ENCODE measurements at regions not wholly inside any gene's neighbourhood (a gene's known extent, or its start where the extent isn't known, plus 50 kb on each side); places are given as distances from the start of the nearest gene placed in this dataset.

DNA sequence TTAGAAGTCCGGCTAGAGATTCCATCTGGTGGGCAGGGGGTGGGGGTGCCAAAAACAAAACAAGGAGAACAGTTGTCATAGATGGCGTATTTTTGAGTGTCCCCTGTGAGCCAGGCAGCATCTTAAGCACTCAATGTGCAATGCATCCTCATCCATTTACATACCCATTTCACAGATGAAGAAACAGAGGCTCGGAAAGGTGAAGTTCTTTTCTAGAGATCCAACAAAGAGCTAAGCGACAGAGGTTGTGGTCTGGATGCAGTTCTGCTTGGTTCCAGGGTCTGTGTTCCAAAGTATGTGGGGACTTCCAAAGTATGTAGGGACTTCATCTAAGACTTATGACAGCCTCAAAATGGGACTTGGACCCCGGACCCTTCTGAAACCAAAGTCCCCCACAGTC lies 277.8 kb downstream of the MN1 start:
- H3T11ph ChIP-seq (ENCODE audit: low read length), result no peak overlapping the region
- H3K79me2 ChIP-seq (ENCODE audit: insufficient read depth, low read length), result no peaks in the 10 kb centered on the region
- H4K5ac ChIP-seq (ENCODE audit: insufficient read length, low read depth, low read length), result no peak overlapping the region
- no peak for DNase-seq
- H4K8ac ChIP-seq (replicated peaks; ENCODE audit: insufficient read length, low read depth, low read length), result no peak overlapping the region
- Mint-ChIP-seq H3K27ac (no peak overlapping the region; a peak in 1 of 7 replicates), H3K27me3 (ENCODE audit: low read depth) (peaks cover 11% of the 10 kb centered on the region), H3K4me1 (peaks cover 12 to 14% of the 10 kb centered on the region in 2 experiments), H3K4me3 (no peak overlapping the region), H3K9me3 (no peaks in the 10 kb centered on the region), H3K36me3 (ENCODE audit: insufficient read depth in 1 of 3, low read depth in 3 of 3) (no peaks in the 10 kb centered on the region)
- no peak overlapping the region for H3K27ac ChIP-seq (ENCODE audit: insufficient read length, low read depth, low read length)
- H3K4me2 ChIP-seq (ENCODE audit: insufficient read depth, insufficient read length, low read length), result no peak overlapping the region
- H3K9ac ChIP-seq (ENCODE audit: extremely low read depth, insufficient read length, low read length), result no peak overlapping the region
- H3K23me2 ChIP-seq (ENCODE audit: insufficient read length, low read depth, low read length, poor library complexity, severe bottlenecking), result no peaks in the 10 kb centered on the region
- H2AK5ac ChIP-seq (ENCODE audit: insufficient read length, low read length), result no peak overlapping the region
- no peak overlapping the region for H2BK15ac ChIP-seq (ENCODE audit: low read depth, low read length)
- H3K9me3 ChIP-seq (ENCODE audit: control insufficient read depth, low read depth, low read length), result no peaks in the 10 kb centered on the region
- no peak overlapping the region for H3K4ac ChIP-seq (ENCODE audit: low read depth, low read length)
- no peak overlapping the region for H2BK5ac ChIP-seq (ENCODE audit: insufficient read length, low read length)
- TF ChIP-seq, protein P1, sequence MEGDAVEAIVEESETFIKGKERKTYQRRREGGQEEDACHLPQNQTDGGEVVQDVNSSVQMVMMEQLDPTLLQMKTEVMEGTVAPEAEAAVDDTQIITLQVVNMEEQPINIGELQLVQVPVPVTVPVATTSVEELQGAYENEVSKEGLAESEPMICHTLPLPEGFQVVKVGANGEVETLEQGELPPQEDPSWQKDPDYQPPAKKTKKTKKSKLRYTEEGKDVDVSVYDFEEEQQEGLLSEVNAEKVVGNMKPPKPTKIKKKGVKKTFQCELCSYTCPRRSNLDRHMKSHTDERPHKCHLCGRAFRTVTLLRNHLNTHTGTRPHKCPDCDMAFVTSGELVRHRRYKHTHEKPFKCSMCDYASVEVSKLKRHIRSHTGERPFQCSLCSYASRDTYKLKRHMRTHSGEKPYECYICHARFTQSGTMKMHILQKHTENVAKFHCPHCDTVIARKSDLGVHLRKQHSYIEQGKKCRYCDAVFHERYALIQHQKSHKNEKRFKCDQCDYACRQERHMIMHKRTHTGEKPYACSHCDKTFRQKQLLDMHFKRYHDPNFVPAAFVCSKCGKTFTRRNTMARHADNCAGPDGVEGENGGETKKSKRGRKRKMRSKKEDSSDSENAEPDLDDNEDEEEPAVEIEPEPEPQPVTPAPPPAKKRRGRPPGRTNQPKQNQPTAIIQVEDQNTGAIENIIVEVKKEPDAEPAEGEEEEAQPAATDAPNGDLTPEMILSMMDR (conservative IDR thresholded peaks at IDR 0.05), result no peak
- no peaks in the 10 kb centered on the region for H3K79me1 ChIP-seq (ENCODE audit: insufficient read depth, low read depth, low read length, poor library complexity, severe bottlenecking)
- H3K4me1 ChIP-seq (ENCODE audit: insufficient read depth, low read length), result no peaks in the 10 kb centered on the region
- H3K14ac ChIP-seq (ENCODE audit: insufficient read depth, low read length), result no peak overlapping the region
- H3K23ac ChIP-seq (ENCODE audit: insufficient read length, low read depth, low read length), result no peak overlapping the region
- no peak overlapping the region for H3K18ac ChIP-seq (ENCODE audit: insufficient read length, low read depth, low read length)
- no peaks in the 10 kb centered on the region for H4K20me1 ChIP-seq (ENCODE audit: control insufficient read depth, insufficient read depth, insufficient read length)
- H3K56ac ChIP-seq (ENCODE audit: insufficient read length, low read depth, low read length), result no peak overlapping the region
- H2AFZ ChIP-seq (ENCODE audit: low read length), result no peak overlapping the region
- no peak overlapping the region for H4K91ac ChIP-seq (ENCODE audit: insufficient read length, low read depth, low read length)
- no peak overlapping the region for H2BK12ac ChIP-seq (ENCODE audit: insufficient read length, low read depth, low read length)
- H2BK20ac ChIP-seq (ENCODE audit: low read depth, low read length, poor library complexity, severe bottlenecking), result no peak overlapping the region
- WGBS (ENCODE audit: extremely low coverage, insufficient read length, low lambda C conversion rate), result no CpG with 5 or more reads among the region's 5 CpGs
- no peak overlapping the region for H2BK120ac ChIP-seq (ENCODE audit: low read depth, low read length, poor library complexity, severe bottlenecking)
- no peaks in the 10 kb centered on the region for H3K27me3 ChIP-seq (ENCODE audit: insufficient read depth, low read length)
